Activated CD8-positive, alpha-beta T cell treated with anti-CD3 and anti-CD28 coated beads, Interleukin-2, amount 10 ng/mL, durations not matched to agents 7 days and 5 days (primary cell): ENCODE measurements at regions not wholly inside any gene's neighbourhood (a gene's known extent, or its start where the extent isn't known, plus 50 kb on each side); places are given as distances from the start of the nearest gene placed in this dataset.

ENCODE experiments used
- ATAC-seq: fragments of 150-1000 bp; cut with Tn5 transposase; one replicate; pipeline ENCODE4 v1.10.0; 2021; ENCODE audit warnings: moderate library complexity
- CTCF ChIA-PET: fragments of 350-600 bp; sonication (Branson Sonifier 250); formaldehyde crosslinking; loops from one replicate; lab custom pipeline; 2021; ENCODE audit warnings: antibody characterized with exemption; lab: Charles Lee
- POLR2A ChIA-PET: fragments of 350-600 bp; sonication (Branson Sonifier 250); formaldehyde crosslinking; loops from one replicate; lab custom pipeline; 2021; ENCODE audit warnings: antibody characterized with exemption; lab: Charles Lee
- DNase-seq: peaks from one replicate; pipeline ENCODE4 v3.0.0-alpha.2; 2020
- H3K27ac Mint-ChIP-seq: one replicate; pipeline ENCODE4 v1.8.0; 2021; ENCODE audit warnings: mild to moderate bottlenecking, mixed read lengths
- H3K27me3 Mint-ChIP-seq: one replicate; pipeline ENCODE4 v1.8.0; 2021; ENCODE audit warnings: low read depth, mixed read lengths
- H3K36me3 Mint-ChIP-seq: one replicate; pipeline ENCODE4 v1.8.0; 2021; ENCODE audit warnings: low read depth, mixed read lengths
- H3K4me1 Mint-ChIP-seq: one replicate; pipeline ENCODE4 v1.8.0; 2021; ENCODE audit warnings: low read depth, mixed read lengths
- H3K4me3 Mint-ChIP-seq: one replicate; pipeline ENCODE4 v1.8.0; 2021; ENCODE audit warnings: mild to moderate bottlenecking, mixed read lengths
- H3K9me3 Mint-ChIP-seq: one replicate; pipeline ENCODE4 v1.8.0; 2022; ENCODE audit warnings: mixed read lengths; ENCODE audit not compliant: insufficient read depth

DNA sequence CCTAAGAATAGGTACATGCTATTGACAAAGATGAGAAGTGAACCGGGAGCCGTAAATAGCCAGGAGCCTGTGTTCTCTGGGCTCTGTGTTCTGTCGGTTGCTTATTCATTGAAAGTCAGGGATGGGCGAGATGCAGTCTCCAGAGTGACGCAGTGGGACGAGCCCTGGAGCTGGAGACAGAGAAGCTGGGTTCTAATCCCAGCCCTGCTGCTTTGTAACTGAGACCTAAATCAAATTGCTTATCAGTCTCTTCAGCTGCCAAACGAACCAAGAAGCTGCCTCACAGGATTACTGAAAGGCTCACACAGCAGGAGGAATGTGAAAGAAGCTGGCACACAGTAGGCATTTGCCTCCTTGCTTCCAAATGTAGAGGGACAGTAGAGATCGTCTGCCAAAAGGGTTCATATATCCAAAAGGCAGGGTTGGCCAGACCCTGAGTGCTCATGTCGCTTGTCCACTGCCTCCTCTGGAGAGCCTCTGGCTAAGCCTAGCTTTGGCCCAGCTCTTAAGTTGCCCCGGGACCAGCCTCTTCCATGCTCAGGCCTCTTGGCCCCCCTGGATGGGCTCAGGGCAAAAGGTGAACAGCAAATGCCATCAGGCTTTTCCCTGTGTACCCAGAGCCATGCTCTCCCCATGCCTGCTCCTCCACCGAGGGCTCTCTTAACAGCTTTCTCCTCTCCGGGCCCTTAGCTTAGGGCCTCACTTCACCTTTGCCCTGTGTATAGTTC, 134.2 kb upstream of the IPO9 start:
- ChIA-PET CTCF (interaction anchor here (1.3 to 1.7 kb wide), 2 partner anchors 98 to 135 kb away, joined by 4 read pairs; no protein-coding TSS in a partner anchor), POLR2A (no interaction called here)
- no peak overlapping the region for H3K4me3 Mint-ChIP-seq
- no peak for DNase-seq
- peaks cover 3% of the 10 kb centered on the region for H3K27me3 Mint-ChIP-seq
- no peak for ATAC-seq
- H3K27ac Mint-ChIP-seq = no peak overlapping the region
- H3K9me3 Mint-ChIP-seq = no peaks in the 10 kb centered on the region
- no peaks in the 10 kb centered on the region for H3K4me1 Mint-ChIP-seq
- H3K36me3 Mint-ChIP-seq = no peaks in the 10 kb centered on the region

DNA sequence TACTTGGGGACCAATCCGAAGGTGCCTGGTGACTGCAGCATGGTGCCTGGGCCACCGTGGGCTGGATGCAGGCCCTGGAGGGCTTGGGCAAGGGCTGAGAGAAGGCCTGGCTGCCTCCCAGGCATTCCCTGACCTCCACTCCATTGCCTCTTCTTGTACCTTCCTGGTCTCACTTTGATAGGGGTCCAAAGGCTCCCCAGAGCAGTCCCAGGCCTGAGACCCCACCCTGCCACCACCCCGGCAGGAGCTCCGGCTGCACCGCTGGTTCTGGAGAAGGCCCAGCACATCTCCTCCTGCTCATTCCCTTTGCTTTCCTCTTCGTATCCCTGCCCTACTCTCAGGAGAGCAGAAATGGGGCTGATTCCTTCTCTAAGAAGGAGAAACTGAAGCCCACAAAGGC, 133.3 kb upstream of the IPO9 start:
- Mint-ChIP-seq H3K27ac (no peak overlapping the region), H3K27me3 (peaks cover 3% of the 10 kb centered on the region), H3K4me3 (no peak overlapping the region), H3K4me1 (no peaks in the 10 kb centered on the region), H3K9me3 (no peaks in the 10 kb centered on the region), H3K36me3 (no peaks in the 10 kb centered on the region)
- ChIA-PET POLR2A (interaction anchor here (0.7 kb wide), 1 partner anchor 17 kb away, joined by 3 read pairs; no protein-coding TSS in a partner anchor), CTCF (interaction anchor here (1.2 to 1.7 kb wide), 2 partner anchors 10 to 98 kb away, joined by 3 to 4 read pairs; no protein-coding TSS in a partner anchor)
- DNase-seq = no peak
- no peak for ATAC-seq

- ChIA-PET CTCF (interaction anchor here (1.2 kb wide), 1 partner anchor 11 kb away, joined by 3 read pairs; no protein-coding TSS in a partner anchor), POLR2A (interaction anchor here (0.7 kb wide), 1 partner anchor 17 kb away, joined by 3 read pairs; no protein-coding TSS in a partner anchor)
- no peak overlapping the region for H3K4me3 Mint-ChIP-seq
- DNase-seq (no peak), ATAC-seq (no peak)
- H3K27ac Mint-ChIP-seq = no peak overlapping the region
- H3K4me1 Mint-ChIP-seq = no peaks in the 10 kb centered on the region
- H3K36me3 Mint-ChIP-seq = no peaks in the 10 kb centered on the region
- H3K9me3 Mint-ChIP-seq = no peaks in the 10 kb centered on the region
- peaks cover 3% of the 10 kb centered on the region for H3K27me3 Mint-ChIP-seq
Measured at GRCh38 chr1:201696217-201696761, 132.7 kb upstream of the IPO9 start.

GRCh38 chr1:201697174-201697573, 131.8 kb upstream of the IPO9 start:
- no peaks in the 10 kb centered on the region for H3K36me3 Mint-ChIP-seq
- H3K27me3 Mint-ChIP-seq = peaks cover 3% of the 10 kb centered on the region
- H3K27ac Mint-ChIP-seq = no peak overlapping the region
- CTCF ChIA-PET = interaction anchor here (0.8 kb wide), 1 partner anchor 12 kb away, joined by 3 read pairs; no protein-coding TSS in a partner anchor
- DNase-seq (no peak), ATAC-seq (no peak)
- H3K9me3 Mint-ChIP-seq = no peaks in the 10 kb centered on the region
- POLR2A ChIA-PET = no interaction called here
- H3K4me1 Mint-ChIP-seq = no peaks in the 10 kb centered on the region
- no peak overlapping the region for H3K4me3 Mint-ChIP-seq

- no peak overlapping the region for H3K27ac Mint-ChIP-seq
- H3K36me3 Mint-ChIP-seq = no peaks in the 10 kb centered on the region
- no peaks in the 10 kb centered on the region for H3K9me3 Mint-ChIP-seq
- POLR2A ChIA-PET = no interaction called here
- ATAC-seq = no peak
- CTCF ChIA-PET = interaction anchor here (5.4 kb wide), 1 partner anchor 141 kb away, joined by 52 read pairs; no protein-coding TSS in a partner anchor
- no peak for DNase-seq
- H3K27me3 Mint-ChIP-seq = peaks cover 4% of the 10 kb centered on the region
- no peak overlapping the region for H3K4me3 Mint-ChIP-seq
- no peaks in the 10 kb centered on the region for H3K4me1 Mint-ChIP-seq
Measured at GRCh38 chr1:201701831-201702230, 127.1 kb upstream of the IPO9 start.

DNA sequence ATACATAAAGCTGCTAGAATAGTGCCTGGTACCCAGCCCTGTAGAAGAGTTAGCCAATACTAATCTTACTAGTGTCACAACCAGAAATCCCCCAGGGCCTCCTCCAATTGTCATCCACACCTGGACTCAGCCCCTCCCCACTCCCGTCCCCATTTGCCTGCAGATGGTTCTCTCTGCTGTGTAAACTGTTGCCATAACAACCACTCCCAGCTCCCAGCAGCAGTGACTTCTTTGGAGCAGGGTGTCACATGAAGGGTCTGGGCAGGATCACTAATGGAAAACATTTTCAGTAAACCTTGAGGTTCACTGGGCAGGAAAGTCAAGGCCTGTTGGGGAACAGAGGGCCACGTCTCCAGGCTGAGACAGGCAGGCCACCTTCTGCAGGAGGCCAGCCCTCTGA, 126.0 kb upstream of the IPO9 start:
- H3K27ac Mint-ChIP-seq = no peak overlapping the region
- ChIA-PET CTCF (interaction anchor here (0.6 to 5.4 kb wide), 4 partner anchors 94 to 222 kb away, joined by 3 to 52 read pairs (median 5); no protein-coding TSS in a partner anchor), POLR2A (no interaction called here)
- peaks cover 4% of the 10 kb centered on the region for H3K27me3 Mint-ChIP-seq
- H3K36me3 Mint-ChIP-seq = no peaks in the 10 kb centered on the region
- no peak overlapping the region for H3K4me3 Mint-ChIP-seq
- H3K9me3 Mint-ChIP-seq = no peaks in the 10 kb centered on the region
- DNase-seq (no peak), ATAC-seq (no peak)
- no peaks in the 10 kb centered on the region for H3K4me1 Mint-ChIP-seq

GRCh38 chr1:201703621-201704438, 125.1 kb upstream of the IPO9 start:
- ATAC-seq (peak; percentile 94), DNase-seq (peak; percentile 80)
- Mint-ChIP-seq H3K4me3 (no peak overlapping the region), H3K27me3 (peaks cover 4% of the 10 kb centered on the region), H3K36me3 (no peaks in the 10 kb centered on the region), H3K9me3 (no peaks in the 10 kb centered on the region), H3K27ac (no peak overlapping the region), H3K4me1 (no peaks in the 10 kb centered on the region)
- ChIA-PET CTCF (interaction anchor here (0.6 to 5.4 kb wide), 9 partner anchors 10 to 222 kb away, joined by 3 to 52 read pairs (median 4); no protein-coding TSS in a partner anchor), POLR2A (no interaction called here)

GRCh38 chr1:201704439-201704792, 124.5 kb upstream of the IPO9 start:
- DNase-seq (no peak), ATAC-seq (no peak)
- Mint-ChIP-seq H3K27me3 (peaks cover 4% of the 10 kb centered on the region), H3K27ac (no peak overlapping the region), H3K9me3 (no peaks in the 10 kb centered on the region), H3K4me1 (no peaks in the 10 kb centered on the region), H3K36me3 (no peaks in the 10 kb centered on the region), H3K4me3 (no peak overlapping the region)
- ChIA-PET POLR2A (no interaction called here), CTCF (interaction anchor here (1.2 to 5.4 kb wide), 5 partner anchors 9 to 167 kb away, joined by 4 to 52 read pairs (median 7); no protein-coding TSS in a partner anchor)

- CTCF ChIA-PET = interaction anchor here (0.7 to 5.4 kb wide), 5 partner anchors 18 to 145 kb away, joined by 3 to 52 read pairs (median 6); no protein-coding TSS in a partner anchor
- Mint-ChIP-seq H3K36me3 (no peaks in the 10 kb centered on the region), H3K4me1 (no peaks in the 10 kb centered on the region), H3K9me3 (no peaks in the 10 kb centered on the region), H3K27ac (no peak overlapping the region), H3K27me3 (peaks cover 2% of the 10 kb centered on the region), H3K4me3 (no peak overlapping the region)
- DNase-seq = no peak
- no peak for ATAC-seq
- POLR2A ChIA-PET = no interaction called here
Measured at GRCh38 chr1:201705389-201705788, 123.6 kb upstream of the IPO9 start.

- H3K9me3 Mint-ChIP-seq = no peaks in the 10 kb centered on the region
- ATAC-seq (no peak), DNase-seq (no peak)
- peaks cover 2% of the 10 kb centered on the region for H3K27me3 Mint-ChIP-seq
- ChIA-PET POLR2A (no interaction called here), CTCF (interaction anchor here (5.4 kb wide), 1 partner anchor 146 kb away, joined by 52 read pairs; no protein-coding TSS in a partner anchor)
- no peak overlapping the region for H3K27ac Mint-ChIP-seq
- no peaks in the 10 kb centered on the region for H3K36me3 Mint-ChIP-seq
- H3K4me3 Mint-ChIP-seq = no peak overlapping the region
- no peaks in the 10 kb centered on the region for H3K4me1 Mint-ChIP-seq
Measured at GRCh38 chr1:201706109-201706508, 122.8 kb upstream of the IPO9 start.

DNA sequence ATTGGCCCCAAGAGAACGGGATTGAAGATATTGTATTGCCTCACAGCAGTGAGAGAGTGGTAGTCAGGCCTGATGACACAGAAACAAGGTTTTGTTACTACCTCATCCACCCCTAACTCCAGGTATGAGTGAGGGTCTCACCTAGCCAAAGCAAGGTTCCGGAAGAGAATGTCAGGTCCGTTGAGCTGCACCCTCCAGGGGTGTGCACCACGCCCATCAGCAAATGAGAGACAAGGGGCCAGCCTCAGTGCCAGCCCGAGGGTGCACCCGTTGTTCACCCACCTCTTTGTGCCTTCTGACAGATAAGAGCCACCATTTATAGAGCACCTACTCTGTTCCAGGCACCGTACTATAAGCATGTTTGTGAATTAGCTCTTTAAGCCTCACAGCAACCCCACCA, 121.9 kb upstream of the IPO9 start:
- no peak overlapping the region for H3K27ac Mint-ChIP-seq

More for the DNA sequence above, 121.9 kb upstream of the IPO9 start:
- H3K27me3 Mint-ChIP-seq = peaks cover 2% of the 10 kb centered on the region
- DNase-seq (no peak), ATAC-seq (no peak)
- no peaks in the 10 kb centered on the region for H3K9me3 Mint-ChIP-seq
- H3K4me3 Mint-ChIP-seq = no peak overlapping the region
- no peaks in the 10 kb centered on the region for H3K36me3 Mint-ChIP-seq
- POLR2A ChIA-PET = no interaction called here
- CTCF ChIA-PET = interaction anchor here (2.1 to 8.8 kb wide), 2 partner anchors 87 to 148 kb away, joined by 10 to 150 read pairs; no protein-coding TSS in a partner anchor
- no peaks in the 10 kb centered on the region for H3K4me1 Mint-ChIP-seq
